Activated T-helper 1 cell treated with Interleukin-2 at 50 U/mL for 16 hours (primary cell): ENCODE measurements at regions not wholly inside any gene's neighbourhood (a gene's known extent, or its start where the extent isn't known, plus 50 kb on each side); places are given as distances from the start of the nearest gene placed in this dataset.

Experiments used
- DNase-seq: peaks from one replicate; pipeline ENCODE4 v3.0.0-alpha.2; 2020; ENCODE audit warnings: low read depth

DNA sequence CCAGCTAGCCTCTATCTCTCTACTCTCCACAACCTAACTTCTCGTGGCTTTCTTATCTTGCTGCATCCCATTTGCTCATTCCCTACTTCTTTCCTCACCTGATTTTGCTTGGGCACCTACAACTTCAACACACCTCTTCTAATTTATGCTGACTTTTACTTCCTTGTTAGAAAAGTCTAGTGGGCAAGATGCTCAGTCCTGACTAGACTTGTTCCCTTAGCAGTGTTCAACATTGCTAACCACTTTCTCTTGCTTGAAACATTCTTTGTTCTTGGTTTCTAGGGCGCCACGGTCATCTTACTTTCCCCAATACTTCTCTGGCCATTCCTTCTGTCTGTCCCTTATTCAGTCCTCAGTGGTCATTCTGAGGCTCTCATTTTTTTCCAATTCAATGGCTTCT lies 454.7 kb upstream of the CWC22 start:
- DNase-seq, result no peak

DNA sequence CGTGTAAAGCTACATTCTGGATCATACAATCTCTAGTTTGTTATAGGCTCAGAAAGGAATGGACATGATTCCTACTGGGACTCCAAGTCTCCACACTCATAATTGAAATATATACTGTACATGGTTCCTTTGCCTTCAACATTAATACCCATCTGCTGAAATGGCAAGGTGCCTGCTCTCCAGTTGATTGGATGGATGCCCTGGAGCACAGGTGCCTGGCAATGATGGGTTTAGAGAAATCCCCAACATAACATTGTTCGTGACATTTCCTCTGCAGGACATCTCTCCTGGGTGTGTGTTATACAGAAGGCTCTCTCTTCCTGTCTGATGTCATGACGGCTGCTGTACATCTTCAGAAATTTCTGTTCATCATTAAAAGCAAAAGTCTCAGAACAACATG lies 449.7 kb upstream of the CWC22 start:
- DNase-seq, result no peak

DNA sequence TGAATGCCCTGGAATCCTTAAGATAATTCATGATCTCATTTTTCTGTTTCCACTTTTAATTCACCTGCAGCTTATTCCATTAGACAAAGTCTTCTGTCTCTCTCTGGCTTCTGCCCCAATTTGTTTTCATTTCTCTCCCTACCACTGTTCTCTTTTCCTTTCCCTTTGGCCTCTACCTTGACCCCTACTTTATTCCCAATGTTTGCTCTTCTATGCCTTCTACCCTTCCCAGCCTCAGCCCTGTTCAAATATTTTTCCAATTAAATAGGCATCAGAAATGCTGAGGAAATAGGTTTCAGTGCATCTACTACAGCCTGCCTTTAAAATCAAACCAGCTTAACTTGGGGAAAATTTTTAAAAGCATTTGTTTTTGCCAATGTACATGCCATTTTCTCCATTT lies 443.7 kb upstream of the CWC22 start:
- no peak for DNase-seq

DNA sequence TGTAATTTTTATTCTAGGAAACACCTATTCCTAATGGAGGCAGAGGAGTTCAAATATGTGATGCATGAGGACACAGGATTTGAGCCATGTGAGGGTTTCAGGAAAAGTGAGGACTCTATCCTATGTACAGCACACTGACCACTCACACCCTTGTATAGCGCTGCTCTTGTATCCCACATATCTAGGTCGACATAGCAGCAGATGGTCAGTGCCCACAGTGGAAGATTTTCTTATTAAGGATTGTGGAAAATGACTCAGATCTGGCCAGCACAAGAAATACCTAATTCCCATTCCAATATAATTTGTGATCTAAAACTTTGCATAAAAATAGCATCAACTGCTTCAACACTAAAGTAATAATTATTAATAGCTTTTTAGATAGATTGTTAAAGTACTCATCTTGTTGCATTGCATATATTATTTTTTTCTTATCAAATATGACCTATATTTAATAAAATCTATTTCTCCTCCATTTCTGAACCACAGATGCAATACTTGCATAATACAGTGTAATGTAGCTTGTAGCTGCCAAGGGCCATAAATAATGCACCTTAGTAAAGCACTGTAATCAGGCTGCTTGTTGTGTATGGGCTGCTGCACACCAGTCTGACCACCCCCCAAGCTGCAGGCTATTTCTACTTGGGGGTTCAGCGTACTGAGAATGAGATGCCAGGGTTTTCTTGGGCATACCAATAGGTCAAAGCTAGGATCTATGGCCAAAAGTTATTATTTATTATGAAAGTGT lies 442.2 kb upstream of the CWC22 start:
- no peak for DNase-seq

DNA sequence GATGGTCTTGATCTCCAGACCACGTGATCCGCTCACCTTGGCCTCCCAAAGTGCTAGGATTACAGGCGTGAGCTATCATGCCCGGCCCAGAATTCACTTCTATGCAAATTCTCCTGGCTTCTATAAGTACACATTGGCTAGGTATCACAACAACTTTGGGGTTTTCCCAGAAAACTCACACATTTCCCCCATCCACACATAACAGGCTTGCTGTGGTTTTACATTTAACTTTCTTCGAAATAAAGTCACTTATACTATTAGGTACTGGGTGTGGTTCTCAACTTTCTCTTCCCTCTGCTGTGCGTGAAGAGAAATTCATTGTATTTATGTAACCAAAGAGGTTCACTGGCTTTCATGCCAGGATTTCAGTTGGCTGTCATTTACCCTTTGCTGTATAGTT lies 439.4 kb upstream of the CWC22 start:
- no peak for DNase-seq

DNA sequence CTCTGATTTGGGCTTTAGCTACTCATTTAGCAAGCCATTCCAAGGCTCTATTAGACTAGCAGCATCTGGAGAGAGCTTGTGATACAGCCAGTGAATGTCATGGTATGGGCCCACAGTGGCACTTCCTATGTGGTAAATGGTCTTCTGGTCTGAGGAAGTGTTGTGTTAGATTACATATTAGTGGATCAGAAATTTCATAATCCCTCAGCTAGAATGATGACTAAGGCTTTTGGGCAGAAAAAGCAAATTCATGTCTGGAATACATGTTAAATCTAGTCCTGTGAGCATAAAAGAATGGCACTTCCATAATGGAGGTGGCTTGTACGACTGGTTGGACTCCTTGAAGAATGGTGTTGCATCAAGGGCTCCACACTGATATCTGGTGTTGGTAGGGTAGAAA lies 436.8 kb upstream of the CWC22 start:
- no peak for DNase-seq

DNA sequence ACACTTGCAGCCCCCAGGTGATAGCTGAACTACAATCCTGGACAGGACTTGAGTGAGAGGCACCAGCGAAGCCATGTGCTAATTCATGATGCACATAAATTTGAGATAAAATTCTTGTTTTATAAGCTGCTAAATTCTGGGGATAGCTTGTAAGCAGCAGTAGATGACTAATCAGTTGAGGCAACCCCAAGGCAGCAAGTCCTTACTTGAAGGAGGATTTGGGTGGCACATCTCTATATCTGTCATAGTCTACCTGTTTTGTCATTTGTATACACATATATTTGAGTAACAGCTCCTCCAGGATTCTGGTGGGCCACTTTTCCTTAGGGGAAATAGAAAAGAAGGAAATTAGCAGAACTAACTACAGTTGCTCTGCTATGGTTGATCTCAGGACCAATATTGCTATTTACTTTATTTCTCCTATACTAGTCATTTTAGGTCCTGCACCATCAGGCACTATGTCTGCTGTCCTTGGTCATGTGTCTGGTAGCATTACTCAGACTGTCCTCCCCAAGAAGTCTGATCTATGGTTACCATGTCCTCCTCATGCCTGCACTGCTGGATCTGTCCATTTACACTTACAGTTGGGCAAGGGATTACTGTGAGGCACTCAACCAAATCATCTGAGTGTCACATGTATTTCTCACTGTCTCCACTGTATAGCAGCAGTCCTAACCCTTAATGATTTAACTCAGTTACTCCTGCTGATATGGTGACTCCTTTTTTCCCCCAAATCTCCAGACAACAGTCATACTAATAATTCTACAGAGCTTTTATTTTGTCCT lies 436.0 kb upstream of the CWC22 start:
- DNase-seq, result no peak

DNA sequence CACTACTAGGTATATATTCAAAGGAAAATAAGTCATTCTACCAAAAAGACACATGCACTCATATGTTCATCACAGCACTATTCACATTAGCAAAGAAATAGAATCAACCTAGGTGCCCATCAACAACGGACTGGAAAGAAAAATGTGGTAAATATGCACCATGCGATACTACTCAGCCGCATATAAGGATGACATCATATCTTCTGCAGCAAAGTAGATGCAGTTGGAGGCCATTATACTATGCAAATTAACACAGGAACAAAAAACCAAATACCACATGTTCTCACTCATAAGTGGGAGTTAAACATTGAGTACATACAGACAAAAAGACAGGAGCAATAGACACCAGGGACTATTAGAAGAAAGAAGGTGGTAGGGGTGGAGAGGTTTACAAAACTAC lies 412.1 kb upstream of the CWC22 start:
- no peak for DNase-seq

DNA sequence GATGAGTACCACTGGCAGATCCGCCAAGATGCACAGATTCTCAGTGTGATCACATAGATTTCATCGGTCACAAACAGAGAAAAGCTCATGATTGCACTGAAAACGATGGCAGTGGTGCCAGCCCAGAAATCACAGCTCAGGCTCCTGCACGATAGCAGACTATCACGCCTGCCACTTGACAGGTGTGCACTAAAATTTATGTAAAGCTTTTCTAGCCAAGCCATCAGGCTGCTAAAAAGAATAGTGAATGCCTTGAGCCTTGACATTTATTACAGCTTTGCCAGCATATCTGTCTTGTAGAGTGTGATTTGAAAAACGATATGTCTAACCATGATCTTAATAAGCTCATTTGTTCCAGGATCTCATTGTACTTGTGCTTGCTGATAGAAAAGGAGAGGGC lies 409.5 kb upstream of the CWC22 start:
- no peak for DNase-seq

DNA sequence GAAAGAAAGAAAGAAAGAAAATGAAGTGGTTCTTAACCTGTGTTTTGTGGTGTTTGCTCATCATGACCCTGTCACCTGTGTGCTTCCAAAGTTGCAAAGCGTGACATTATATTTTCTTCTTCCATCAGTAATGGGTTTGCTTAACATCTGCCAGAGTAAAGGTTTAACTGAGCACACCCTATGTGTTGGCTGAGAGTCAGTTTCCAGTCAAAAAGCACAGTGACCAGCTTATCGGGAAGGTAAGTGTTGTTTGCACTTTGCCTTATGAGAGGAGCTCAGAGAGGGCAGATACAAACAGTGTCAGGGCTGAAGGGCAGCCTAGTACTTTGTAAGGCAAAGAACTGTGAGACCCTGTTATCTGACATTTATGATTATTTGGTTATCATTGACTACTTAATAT lies 406.2 kb upstream of the CWC22 start:
- no peak for DNase-seq

DNA sequence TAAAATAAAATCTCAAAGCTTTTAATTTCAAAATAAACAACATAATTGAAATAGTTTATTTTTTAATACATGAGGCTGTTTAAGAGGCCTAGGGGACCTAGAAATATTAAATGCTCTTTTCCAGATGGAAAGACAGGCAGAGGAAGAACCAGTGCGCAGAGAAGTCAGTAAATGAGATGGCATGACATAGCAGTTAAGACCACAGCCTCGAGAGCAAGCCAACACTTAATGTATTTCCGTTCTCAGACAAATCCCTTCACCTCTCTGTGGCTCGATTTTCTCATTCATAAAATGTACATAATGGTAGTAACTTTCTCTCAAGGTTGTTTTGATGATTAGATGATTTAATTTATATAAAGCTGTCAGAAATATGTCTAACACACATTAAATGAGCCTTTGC lies 405.1 kb upstream of the CWC22 start:
- no peak for DNase-seq

DNA sequence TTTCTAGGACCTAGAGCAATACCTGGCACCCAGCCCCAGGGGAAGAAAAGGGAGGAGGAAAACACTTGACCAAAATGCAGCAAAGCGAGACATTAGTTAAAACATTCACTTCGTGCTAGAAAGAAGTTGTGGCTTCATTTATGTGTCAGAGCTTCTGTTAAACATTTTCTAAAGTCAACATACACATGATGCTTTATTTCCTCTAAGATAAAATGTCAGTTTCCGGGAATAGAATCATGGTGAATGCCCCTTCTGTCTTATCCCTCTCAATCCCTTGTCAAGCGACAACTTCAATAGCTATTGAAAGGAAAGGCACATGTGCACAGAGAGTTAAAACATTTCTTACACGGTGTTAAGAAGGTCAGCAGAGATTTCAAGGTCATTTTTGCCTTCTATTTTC lies 404.6 kb upstream of the CWC22 start:
- no peak for DNase-seq

DNA sequence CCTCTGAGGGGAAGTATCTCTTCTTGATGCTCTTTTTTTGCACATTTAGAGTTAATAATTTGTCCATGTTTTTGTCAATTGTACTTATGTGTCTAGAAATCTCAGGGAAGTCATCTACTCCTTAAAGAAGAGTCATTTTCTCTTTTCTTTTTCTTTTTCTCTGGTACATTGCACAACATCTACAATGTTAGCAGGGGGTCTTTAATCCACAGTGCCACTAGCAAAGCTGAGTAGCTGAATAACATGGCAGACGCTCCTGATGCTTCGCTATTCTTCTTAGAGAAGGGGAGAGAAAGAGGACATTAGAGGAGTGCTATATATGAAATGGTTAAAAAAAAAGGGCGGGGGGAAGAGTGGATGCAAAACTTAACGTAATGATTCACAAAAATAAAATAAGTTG lies 399.6 kb upstream of the CWC22 start:
- DNase-seq, result no peak

DNA sequence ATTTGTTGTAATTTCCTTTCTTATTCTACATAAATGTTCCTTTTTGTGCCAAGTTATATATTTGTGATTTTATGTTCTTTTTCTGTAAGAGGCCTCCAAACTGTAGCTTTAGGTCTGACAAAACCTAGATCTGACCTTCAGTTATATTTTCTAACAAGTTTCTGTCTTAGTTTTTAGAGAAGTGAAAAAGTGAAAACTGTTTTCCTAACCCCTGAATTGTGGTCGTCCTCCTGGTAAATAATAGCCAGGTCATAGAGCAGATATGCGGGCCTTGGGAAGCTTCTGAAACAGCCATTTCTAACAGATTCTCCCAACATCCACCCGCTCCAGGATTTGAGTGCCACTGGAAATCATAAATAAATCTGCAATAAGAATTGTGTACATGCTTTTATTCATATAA lies 398.4 kb upstream of the CWC22 start:
- DNase-seq, result no peak

DNA sequence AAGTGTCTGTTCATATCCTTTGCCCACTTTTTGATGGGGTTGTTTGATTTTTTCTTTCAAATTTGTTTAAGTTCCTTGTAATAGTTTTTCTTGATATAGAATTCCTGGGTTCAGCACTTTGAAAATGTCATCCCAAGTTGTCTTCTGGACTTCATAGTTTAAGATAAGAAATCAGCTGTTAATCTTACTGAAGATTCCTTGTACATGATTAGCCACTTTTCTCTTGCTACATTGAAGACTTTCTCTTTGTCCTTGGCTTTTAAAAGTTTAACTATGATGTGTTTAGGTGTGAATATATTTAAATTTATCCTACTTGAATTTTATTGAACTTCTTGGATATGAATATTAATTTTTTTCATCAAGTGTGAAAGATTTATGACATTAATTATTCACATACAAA lies 387.2 kb upstream of the CWC22 start:
- no peak for DNase-seq

DNA sequence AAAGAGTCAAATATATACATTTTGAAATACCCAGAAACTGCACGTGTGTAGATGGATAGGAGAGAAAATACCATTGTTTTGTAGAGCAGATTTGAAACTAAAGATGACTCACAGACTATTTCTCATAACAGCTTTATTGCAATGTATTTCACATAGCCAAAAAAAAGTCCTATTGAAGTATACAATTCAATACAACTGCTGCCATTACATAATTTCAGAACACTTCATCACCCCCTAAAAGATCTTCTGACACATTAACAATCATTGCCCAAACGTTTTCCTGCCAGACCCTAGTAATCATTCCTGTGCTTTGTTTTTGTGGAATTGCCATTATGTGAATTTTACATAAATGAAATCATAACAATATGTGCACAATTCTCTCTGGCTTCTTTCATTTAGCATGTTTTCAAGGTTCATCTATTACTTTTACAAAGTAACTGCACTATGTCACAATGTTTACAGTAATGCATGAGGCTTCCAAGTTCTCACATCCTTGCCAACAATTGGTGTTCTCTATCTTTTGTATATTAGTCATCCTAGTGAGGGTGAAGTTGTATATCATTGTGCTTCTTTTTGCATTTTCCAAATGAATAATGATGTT lies 378.6 kb upstream of the CWC22 start:
- DNase-seq, result no peak

DNA sequence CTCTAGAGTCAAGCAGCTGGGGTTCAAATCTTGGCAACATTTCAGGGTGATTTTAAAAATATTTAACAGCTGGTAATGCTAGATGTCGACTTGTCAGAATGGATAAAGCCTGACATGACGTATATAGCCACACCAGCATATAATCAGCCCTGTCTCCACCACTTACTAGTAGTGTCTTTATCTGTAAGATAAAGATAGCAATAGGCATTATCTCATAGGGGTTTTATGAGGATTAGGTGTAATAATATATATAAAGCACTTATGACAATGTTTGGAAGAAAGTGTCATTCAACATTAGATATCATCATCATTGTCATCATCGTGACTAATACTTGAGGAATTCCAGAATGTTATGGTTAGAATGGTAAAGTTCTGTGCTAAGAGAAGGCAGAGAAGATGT lies 369.0 kb upstream of the CWC22 start:
- DNase-seq, result no peak

DNA sequence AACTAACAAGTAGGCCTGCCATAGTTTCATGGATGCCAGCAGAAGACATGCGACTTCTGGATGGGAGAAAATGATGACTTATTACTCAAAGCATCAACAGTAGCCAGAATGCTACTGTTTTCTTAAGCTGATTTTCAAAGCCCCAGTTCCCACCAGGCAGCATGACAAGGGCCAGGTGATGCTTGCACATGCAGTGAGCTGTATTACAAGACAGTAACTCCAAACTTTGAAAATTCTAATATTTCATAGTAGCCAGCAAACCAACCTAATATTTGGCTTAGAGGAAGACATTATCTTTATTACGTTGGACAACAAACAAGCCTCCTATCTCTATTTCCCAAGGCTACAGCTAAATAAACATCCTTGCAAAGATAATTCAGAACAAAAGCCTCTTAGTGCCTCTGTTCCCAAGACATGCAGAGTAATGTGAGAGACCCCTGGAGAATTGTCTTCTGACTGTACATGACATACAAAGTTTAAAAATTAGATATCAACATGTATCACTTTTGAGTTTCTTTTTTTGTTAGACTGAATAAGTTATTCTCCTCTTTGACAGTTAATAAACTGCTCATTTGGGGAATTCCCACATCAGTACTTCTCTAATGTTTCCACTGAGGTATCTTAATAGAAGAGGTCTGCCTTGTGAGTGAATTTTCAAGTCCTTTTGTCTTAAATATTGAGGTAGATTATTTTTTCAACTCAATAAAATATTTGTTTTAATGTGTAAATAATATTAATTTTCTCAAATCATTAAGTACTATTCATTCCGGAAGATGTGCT lies 367.6 kb upstream of the CWC22 start:
- no peak for DNase-seq

DNA sequence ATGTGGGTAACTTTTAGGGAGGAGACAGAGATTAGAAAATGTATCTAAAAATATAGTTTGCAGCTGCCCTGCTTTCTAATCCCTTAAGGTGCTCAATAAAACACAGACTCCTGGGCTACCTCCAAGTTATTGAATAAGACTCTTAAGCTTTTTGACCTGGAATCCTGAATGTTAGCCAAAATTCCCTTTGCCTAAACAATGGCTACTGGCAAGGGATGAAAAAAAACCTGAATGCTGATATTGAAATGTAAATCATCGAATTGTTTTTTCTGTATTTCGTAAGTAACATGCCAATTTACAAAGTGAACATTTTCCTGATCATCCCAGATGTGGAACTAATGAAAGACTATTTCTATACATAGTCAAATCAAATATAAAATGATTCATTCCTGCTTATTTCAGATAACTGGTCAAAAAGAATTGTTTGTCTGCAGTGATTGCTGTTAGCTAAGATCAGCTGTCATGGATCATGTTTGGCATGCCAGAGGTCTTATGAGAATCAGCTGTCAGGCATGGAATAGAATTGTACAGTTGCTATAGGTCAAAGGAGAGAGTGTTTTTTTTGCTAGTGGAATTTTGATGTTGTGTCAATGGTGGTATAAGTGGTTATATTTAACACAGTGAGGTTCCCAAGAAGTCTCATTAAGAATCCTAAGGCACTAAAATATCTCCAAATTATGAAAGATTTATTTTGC lies 363.6 kb upstream of the CWC22 start:
- DNase-seq, result no peak

DNA sequence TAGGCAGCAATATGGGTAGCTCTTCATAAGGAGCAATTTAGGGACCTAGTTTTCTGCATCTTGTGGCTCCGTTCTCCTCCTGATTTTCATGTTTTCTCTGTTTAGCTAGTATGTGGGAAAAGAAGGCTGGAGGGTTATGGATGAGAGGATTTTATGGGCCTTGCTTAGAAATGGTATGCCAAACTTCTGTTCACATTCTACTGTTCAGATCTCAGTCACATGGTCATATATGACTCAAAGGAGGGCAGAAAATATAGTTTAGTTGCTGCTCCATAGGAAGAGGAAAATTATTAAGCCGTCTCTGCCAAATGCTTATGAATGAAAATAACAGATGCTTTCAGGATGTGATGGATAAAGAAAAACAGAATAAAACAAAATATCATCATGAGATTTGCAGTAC lies 361.8 kb upstream of the CWC22 start:
- no peak for DNase-seq

DNA sequence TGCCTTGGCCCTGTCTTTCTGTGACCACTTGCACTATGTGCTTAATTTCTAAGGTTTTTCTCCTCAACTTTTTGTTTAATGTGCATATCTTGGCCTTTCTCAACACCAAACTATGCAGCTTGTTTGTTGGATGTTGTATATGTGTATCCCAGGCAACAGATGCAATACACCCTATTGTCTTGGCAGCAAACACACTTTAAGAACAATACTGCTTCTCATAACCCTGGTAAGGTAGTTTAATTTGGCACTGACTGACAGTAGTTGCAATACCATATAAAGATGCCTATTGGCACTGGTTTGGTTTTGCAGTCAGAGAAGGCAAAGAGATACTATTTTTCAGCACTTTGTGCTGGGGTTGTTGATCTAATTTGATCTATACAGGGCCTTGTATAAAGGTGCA lies 360.7 kb upstream of the CWC22 start:
- DNase-seq, result no peak

DNA sequence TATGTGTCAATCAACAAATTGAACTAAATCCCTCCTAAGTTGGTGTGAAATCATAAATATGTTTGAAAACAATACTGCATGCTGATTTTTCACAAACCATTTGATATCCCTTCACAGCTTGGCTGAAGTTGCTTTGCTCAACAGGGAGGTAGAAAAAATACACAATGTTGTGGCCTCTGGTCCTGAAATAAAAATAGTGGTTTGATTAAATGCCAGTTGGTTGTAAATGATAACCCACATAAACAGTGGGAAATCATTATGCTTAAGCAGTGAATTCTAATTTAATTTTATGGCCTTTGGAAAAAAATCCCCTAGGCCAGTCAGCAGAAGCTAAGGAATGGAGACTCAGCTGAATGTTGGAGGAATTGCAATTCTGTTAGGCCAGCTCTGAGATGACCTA lies 359.4 kb upstream of the CWC22 start:
- DNase-seq, result no peak
